Smooth muscle cell (in vitro differentiated cells): ENCODE measurements at regions not wholly inside any gene's neighbourhood (a gene's known extent, or its start where the extent isn't known, plus 50 kb on each side); places are given as distances from the start of the nearest gene placed in this dataset.

ENCODE experiments used
- DNase-seq: peaks from one replicate; lab custom pipeline; 2025; ENCODE audit not compliant: unreplicated experiment; lab: John Stamatoyannopoulos, UW
- H2AFZ ChIP-seq: fragments of 200-600 bp; sonication (generic); 2 replicates; pipeline ENCODE4 v1.6.0; 2016; ENCODE audit warnings: antibody characterized with exemption, low read depth, mild to moderate bottlenecking
- H3F3A ChIP-seq: fragments of 200-600 bp; sonication (generic); 2 replicates; pipeline ENCODE4 v1.6.0; 2017; ENCODE audit warnings: antibody characterized with exemption, low read depth
- H3K27ac ChIP-seq: fragments of 200-600 bp; sonication (generic); 2 replicates; pipeline ENCODE4 v1.5.1; 2016; ENCODE audit warnings: low read depth, mild to moderate bottlenecking
- H3K27me3 ChIP-seq: fragments of 200-600 bp; sonication (generic); 2 replicates; pipeline ENCODE4 v1.6.1; 2016; ENCODE audit warnings: low read depth, mild to moderate bottlenecking
- H3K36me3 ChIP-seq: fragments of 200-600 bp; sonication (generic); 2 replicates; pipeline ENCODE4 v1.5.1; 2016; ENCODE audit warnings: low read depth
- H3K4me1 ChIP-seq: fragments of 200-600 bp; sonication (generic); 2 replicates; pipeline ENCODE4 v1.5.1; 2016; ENCODE audit warnings: low read depth
- H3K4me2 ChIP-seq: fragments of 200-600 bp; sonication (generic); 2 replicates; pipeline ENCODE4 v1.6.0; 2016; ENCODE audit warnings: mild to moderate bottlenecking
- H3K4me3 ChIP-seq: fragments of 200-600 bp; sonication (generic); 2 replicates; pipeline ENCODE4 v1.5.1; 2016; ENCODE audit warnings: mild to moderate bottlenecking
- H3K79me2 ChIP-seq: fragments of 200-600 bp; sonication (generic); 2 replicates; pipeline ENCODE4 v1.6.0; 2016; ENCODE audit warnings: low read depth, mild to moderate bottlenecking
- H3K9ac ChIP-seq: fragments of 200-600 bp; sonication (generic); 2 replicates; pipeline ENCODE4 v1.6.0; 2016; ENCODE audit warnings: low read depth
- H3K9me3 ChIP-seq: fragments of 200-600 bp; sonication (generic); replicated peaks from 2 replicates; pipeline ENCODE4 v1.5.1; 2016; ENCODE audit warnings: low read depth
- H4K20me1 ChIP-seq: fragments of 200-600 bp; sonication (generic); 2 replicates; pipeline ENCODE4 v1.6.0; 2016; ENCODE audit warnings: low read depth
- CTCF ChIP-seq: fragments of 200-600 bp; sonication (generic); IDR thresholded peaks from 2 replicates; pipeline ENCODE4 v1.5.1; 2017; ENCODE audit warnings: borderline replicate concordance, mild to moderate bottlenecking, antibody characterized with exemption; ENCODE audit not compliant: insufficient read depth, poor library complexity, severe bottlenecking
- WGBS: methylation state at CpG from one replicate; pipeline ENCODE4 v1.1.7; 2016; ENCODE audit warnings: low lambda C conversion rate; 5-methylcytosine and 5-hydroxymethylcytosine counted together

- H3K79me2 ChIP-seq, result no peaks in the 10 kb centered on the region
- 77% methylated on average over 1 of the region's 1 CpG for WGBS
- no peaks in the 10 kb centered on the region for H3K27me3 ChIP-seq
- H2AFZ ChIP-seq, result no peak overlapping the region
- H3K4me2 ChIP-seq, result no peak overlapping the region
- no peak overlapping the region for H3K4me3 ChIP-seq
- no peak for DNase-seq
- no peaks in the 10 kb centered on the region for H3K36me3 ChIP-seq
- no peaks in the 10 kb centered on the region for H3F3A ChIP-seq
- H3K9ac ChIP-seq, result no peak overlapping the region
- H4K20me1 ChIP-seq, result no peaks in the 10 kb centered on the region
- no peak overlapping the region for H3K27ac ChIP-seq
- H3K9me3 ChIP-seq, result no peaks in the 10 kb centered on the region
- TF ChIP-seq CTCF, result no peak
- peaks cover 7% of the 10 kb centered on the region for H3K4me1 ChIP-seq
These were observed 513.0 kb downstream of the TMEM38B start for GRCh38 chr9:106207298-106207697.

- Histone ChIP-seq H3K4me1 (peaks cover 8% of the 10 kb centered on the region), H2AFZ (no peak overlapping the region), H3K27ac (no peak overlapping the region), H3K79me2 (no peaks in the 10 kb centered on the region), H3K27me3 (no peaks in the 10 kb centered on the region), H3K36me3 (no peaks in the 10 kb centered on the region), H3K9me3 (no peaks in the 10 kb centered on the region), H3F3A (no peaks in the 10 kb centered on the region), H4K20me1 (no peaks in the 10 kb centered on the region), H3K9ac (no peak overlapping the region), H3K4me3 (no peak overlapping the region), H3K4me2 (no peak overlapping the region)
- WGBS, result 91% methylated on average over 3 of the region's 3 CpGs
- no peak for TF ChIP-seq CTCF
- DNase-seq, result no peak
These were observed 524.1 kb downstream of the TMEM38B start for GRCh38 chr9:106218427-106218826.

GRCh38 chr9:106218854-106219253 lies 524.5 kb downstream of the TMEM38B start:
- H3K4me3 ChIP-seq, result no peak overlapping the region
- no peak for DNase-seq
- no peaks in the 10 kb centered on the region for H3F3A ChIP-seq
- no peaks in the 10 kb centered on the region for H3K9me3 ChIP-seq
- 83% methylated on average over 3 of the region's 3 CpGs for whole genome bisulfite sequencing
- H3K4me2 ChIP-seq, result no peak overlapping the region
- H3K36me3 ChIP-seq, result no peaks in the 10 kb centered on the region
- H3K4me1 ChIP-seq, result peaks cover 8% of the 10 kb centered on the region
- H3K79me2 ChIP-seq, result no peaks in the 10 kb centered on the region
- no peak overlapping the region for H2AFZ ChIP-seq
- H4K20me1 ChIP-seq, result no peaks in the 10 kb centered on the region
- TF ChIP-seq CTCF, result no peak
- H3K9ac ChIP-seq, result no peak overlapping the region
- no peaks in the 10 kb centered on the region for H3K27me3 ChIP-seq
- H3K27ac ChIP-seq, result no peak overlapping the region

GRCh38 chr9:106220415-106220814 lies 526.1 kb downstream of the TMEM38B start:
- H3F3A ChIP-seq, result no peaks in the 10 kb centered on the region
- peaks cover 8% of the 10 kb centered on the region for H3K4me1 ChIP-seq
- no peak overlapping the region for H3K27ac ChIP-seq
- H3K79me2 ChIP-seq, result no peaks in the 10 kb centered on the region
- no peak for TF ChIP-seq CTCF
- WGBS, result 96% methylated on average over 5 of the region's 5 CpGs
- no peaks in the 10 kb centered on the region for H3K27me3 ChIP-seq
- DNase-seq, result no peak
- H3K9ac ChIP-seq, result no peak overlapping the region
- H2AFZ ChIP-seq, result no peak overlapping the region
- H3K4me3 ChIP-seq, result no peak overlapping the region
- H4K20me1 ChIP-seq, result no peaks in the 10 kb centered on the region
- no peaks in the 10 kb centered on the region for H3K9me3 ChIP-seq
- no peaks in the 10 kb centered on the region for H3K36me3 ChIP-seq
- no peak overlapping the region for H3K4me2 ChIP-seq
